ENCODE measurements at regions not wholly inside any gene's neighbourhood (a gene's known extent, or its start where the extent isn't known, plus 50 kb on each side); places are given as distances from the start of the nearest gene placed in this dataset.
"Not testable (repeated sequence)": the region's sequence is repeated elsewhere in the genome, so short reads cannot be mapped to it uniquely, and the experiment has no call there.

DNA sequence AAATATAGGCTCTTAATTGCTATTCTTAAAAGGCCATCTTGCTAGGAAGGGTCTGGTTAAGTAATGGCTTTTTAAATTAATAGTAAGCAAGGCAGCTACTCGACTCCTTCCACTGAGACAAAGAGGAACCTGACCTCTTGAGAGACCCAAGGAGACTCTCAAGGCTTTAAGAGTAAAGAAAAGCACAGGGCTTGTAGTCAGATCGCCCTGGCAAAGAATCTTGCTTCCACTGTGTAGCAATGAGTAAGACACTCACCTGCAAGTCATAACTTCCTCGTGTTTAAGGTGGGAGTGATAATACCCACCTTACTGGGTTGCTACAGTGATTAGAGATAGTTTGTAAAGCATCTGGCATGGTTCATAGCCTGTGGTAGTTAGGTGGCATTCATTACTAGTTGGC is 274.5 kb downstream of the TSN start:
- TF ChIP-seq, protein P1, sequence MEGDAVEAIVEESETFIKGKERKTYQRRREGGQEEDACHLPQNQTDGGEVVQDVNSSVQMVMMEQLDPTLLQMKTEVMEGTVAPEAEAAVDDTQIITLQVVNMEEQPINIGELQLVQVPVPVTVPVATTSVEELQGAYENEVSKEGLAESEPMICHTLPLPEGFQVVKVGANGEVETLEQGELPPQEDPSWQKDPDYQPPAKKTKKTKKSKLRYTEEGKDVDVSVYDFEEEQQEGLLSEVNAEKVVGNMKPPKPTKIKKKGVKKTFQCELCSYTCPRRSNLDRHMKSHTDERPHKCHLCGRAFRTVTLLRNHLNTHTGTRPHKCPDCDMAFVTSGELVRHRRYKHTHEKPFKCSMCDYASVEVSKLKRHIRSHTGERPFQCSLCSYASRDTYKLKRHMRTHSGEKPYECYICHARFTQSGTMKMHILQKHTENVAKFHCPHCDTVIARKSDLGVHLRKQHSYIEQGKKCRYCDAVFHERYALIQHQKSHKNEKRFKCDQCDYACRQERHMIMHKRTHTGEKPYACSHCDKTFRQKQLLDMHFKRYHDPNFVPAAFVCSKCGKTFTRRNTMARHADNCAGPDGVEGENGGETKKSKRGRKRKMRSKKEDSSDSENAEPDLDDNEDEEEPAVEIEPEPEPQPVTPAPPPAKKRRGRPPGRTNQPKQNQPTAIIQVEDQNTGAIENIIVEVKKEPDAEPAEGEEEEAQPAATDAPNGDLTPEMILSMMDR (conservative IDR thresholded peaks at IDR 0.05; ENCODE audit: control insufficient read depth, insufficient read depth, low read depth, low read length): no peak
- no peak for DNase-seq (ENCODE audit: low read depth)
- no peak overlapping the region for H3K4me3 ChIP-seq (ENCODE audit: control insufficient read depth, low read depth, low read length)

DNA sequence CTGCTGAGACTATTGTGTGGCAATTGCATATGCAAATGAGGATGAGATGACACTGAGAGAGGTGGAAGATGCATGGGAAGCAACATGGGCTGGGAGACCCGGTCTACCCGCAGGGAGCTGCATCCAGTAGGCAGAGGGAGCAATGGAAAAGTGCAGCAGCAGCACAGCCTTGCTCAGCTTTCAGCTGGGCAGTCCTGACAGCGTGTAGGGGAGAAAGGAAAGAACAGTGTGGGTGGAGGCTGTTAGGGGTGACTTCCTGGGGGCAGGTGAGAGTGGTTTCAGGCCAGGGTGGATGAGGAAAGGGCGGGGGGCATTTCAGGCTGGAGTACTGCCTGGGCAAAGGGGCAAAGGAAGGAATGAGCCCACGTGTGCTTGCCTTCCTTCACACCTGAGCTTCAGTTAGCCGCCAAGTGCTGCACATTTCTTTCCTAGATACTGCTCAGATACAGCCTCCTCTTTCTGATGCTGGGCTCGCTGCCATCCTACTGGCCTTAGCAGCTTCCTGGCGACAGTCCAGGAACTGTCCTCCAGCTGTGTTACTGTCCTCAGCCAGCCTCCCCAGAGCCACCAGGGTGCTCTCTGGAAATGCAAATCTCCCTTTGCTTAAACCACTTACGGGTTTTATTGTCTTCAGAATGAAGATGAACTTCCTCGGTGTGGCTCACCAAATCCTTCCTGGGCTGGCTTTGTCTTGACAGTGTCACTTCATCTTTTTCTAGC is 276.3 kb downstream of the TSN start:
- peak; percentile 18 for DNase-seq (ENCODE audit: low read depth)
- TF ChIP-seq, protein P1 (conservative IDR thresholded peaks at IDR 0.05; ENCODE audit: control insufficient read depth, insufficient read depth, low read depth, low read length): no peak
- H3K4me3 ChIP-seq (ENCODE audit: control insufficient read depth, low read depth, low read length): no peak overlapping the region

DNA sequence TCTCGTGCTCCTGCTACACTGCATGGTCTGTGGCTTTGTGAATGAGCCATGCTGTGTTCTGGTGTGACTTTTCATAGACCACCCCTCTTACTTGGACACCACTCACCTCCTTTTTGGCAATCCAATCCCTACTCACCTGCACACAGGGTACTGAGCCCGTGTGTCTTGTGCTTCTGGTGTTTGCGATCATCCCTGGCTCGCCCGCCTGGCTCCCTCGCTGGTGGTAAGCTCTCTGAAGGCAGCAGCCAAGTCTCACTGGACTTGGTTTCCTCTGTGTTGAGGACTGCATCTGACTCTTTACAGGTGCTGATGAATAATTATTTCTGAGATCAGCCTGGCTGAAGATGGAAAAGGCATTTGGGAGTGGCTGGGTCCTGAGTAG is 276.8 kb downstream of the TSN start:
- no peak for DNase-seq (ENCODE audit: low read depth)
- TF ChIP-seq, protein P1 (conservative IDR thresholded peaks at IDR 0.05; ENCODE audit: control insufficient read depth, insufficient read depth, low read depth, low read length): no peak
- no peak overlapping the region for H3K4me3 ChIP-seq (ENCODE audit: control insufficient read depth, low read depth, low read length)

DNA sequence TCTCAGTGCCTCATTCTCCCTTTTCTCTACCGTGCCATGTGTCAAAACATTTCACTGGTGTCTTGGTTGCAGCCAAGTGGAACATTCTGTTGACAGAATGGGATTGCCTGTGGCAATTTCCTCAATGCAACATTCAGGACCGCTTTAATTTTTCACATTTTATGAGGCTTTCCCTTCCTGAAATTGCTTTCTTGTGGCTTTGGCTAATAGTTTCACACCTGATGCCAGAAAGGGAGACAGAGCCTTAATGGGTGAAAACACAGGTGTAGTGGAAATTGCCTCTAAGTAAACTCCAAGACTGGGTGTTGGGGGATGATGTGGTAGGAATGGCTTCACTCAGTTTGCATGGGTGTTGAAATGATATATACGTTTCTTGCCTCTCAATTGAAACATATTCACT is 278.3 kb downstream of the TSN start:
- no peak for DNase-seq (ENCODE audit: low read depth)
- TF ChIP-seq, protein P1 (conservative IDR thresholded peaks at IDR 0.05; ENCODE audit: control insufficient read depth, insufficient read depth, low read depth, low read length): no peak
- H3K4me3 ChIP-seq (ENCODE audit: control insufficient read depth, low read depth, low read length): no peak overlapping the region

DNA sequence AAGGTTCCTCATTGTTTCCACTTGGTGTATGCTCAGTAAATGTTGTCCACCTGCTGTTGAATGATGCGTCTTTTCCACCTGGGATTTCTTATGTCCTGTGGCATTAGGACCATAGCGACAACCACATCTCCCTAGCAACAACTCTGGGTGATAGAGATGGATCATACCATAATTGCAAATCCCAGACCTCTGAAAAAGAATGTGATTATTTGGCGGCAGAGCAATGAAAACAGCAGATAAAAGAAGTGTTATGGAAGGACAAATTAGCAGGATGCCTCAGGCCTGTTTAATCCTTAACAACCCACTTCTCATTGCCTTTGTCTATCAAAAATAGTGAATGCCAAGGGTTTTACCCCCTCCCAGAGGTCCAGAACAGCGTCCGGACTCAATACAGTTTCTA is 278.9 kb downstream of the TSN start:
- DNase-seq (ENCODE audit: low read depth): no peak
- TF ChIP-seq, protein P1 (conservative IDR thresholded peaks at IDR 0.05; ENCODE audit: control insufficient read depth, insufficient read depth, low read depth, low read length): no peak
- no peak overlapping the region for H3K4me3 ChIP-seq (ENCODE audit: control insufficient read depth, low read depth, low read length)

DNA sequence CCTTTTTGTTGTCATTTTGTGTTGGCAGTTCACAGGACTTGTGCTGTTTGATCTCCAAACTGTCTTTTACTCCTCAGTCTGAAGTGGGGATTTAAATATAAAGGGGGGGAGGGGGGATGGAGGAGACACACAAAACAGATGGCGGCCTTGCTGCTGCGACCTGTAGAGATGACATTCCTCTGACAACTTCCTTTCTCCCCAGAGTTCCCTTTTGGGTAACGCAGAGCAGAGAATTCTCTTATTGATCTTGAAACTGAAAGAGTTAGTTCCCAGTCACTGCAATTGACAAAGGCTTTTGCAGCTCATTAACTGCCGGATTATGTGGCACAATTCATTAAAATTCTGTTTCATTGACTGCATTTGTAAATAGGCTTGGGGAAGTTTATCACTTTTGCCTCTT is 279.3 kb downstream of the TSN start:
- no peak overlapping the region for H3K4me3 ChIP-seq (ENCODE audit: control insufficient read depth, low read depth, low read length)
- TF ChIP-seq, protein P1 (conservative IDR thresholded peaks at IDR 0.05; ENCODE audit: control insufficient read depth, insufficient read depth, low read depth, low read length): no peak
- no peak for DNase-seq (ENCODE audit: low read depth)

DNA sequence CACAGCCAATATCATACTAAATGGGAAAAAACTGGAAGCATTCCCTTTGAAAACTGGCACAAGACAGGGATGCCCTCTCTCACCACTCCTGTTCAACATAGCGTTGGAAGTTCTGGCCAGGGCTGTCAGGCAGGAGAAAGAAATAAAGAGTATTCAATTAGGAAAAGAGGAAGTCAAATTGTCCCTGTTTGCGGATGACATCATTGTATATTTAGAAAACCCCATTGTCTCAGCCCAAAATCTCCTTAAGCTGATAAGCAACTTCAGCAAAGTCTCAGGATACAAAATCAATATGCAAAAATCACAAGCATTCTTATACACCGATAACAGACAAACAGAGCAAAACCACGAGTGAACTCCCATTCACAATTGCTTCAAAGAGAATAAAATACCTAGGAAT is 283.4 kb downstream of the TSN start:
- DNase-seq (ENCODE audit: low read depth); H3K4me3 ChIP-seq (ENCODE audit: control insufficient read depth, low read depth, low read length): not testable (repeated sequence)

All from fibroblast of mammary gland (primary cell).